GM19452 (cell line): ENCODE measurements at regions not wholly inside any gene's neighbourhood (a gene's known extent, or its start where the extent isn't known, plus 50 kb on each side); places are given as distances from the start of the nearest gene placed in this dataset.

Experiments used
- ATAC-seq: cut with Tn5 transposase; IDR thresholded peaks from one replicate; pipeline ENCODE4 v1.9.1; 2021; ENCODE audit not compliant: unreplicated experiment

GRCh38 chr3:72336114-72336651, 512.1 kb downstream of the SHQ1 start:
- ATAC-seq, result no peak

GRCh38 chr3:72335458-72336095, 512.7 kb downstream of the SHQ1 start:
- no peak for ATAC-seq

DNA sequence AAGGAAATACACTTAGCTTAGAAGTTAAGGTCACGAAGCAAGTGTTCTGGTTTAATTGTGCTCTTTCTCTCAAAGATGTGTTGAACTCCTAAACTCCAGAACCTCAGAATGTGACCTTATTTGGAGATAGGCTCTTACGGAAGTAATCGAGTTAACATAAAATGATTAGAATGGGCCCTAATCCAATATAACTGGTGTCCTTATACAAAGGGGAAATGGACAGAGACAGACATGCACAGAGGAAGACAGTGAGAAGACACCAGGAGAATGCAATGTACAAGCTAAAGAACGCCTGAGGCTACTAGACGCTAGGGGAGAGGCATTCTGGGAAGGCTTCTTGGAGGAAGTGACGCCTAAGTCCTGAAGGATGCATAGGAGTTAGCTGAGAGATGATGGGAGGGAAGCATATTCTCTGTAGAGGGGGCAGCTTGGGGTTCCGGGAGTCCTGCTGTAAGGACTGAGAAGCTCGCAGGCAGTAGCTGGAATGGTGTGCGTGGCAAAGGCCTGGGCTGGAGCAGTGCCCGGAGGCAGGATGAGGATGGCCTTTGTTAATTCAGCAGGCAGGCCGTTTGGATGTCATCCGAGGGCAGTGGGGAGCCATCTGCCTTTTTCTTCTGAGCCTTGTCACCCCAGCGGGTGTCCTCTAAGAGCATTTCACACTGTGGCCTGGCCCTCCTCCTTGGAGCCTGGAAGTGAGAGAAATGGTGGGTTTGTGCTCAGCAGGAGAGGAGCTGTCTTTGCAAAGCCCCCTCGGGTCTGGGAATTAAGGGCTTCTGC, 513.4 kb downstream of the SHQ1 start:
- no peak for ATAC-seq

- no peak for ATAC-seq
Measured at GRCh38 chr3:72332689-72333088, 515.6 kb downstream of the SHQ1 start.

GRCh38 chr3:72332036-72332435, 516.2 kb downstream of the SHQ1 start:
- no peak for ATAC-seq

- ATAC-seq, result no peak
Measured at GRCh38 chr3:72331076-72331475, 517.2 kb downstream of the SHQ1 start.

DNA sequence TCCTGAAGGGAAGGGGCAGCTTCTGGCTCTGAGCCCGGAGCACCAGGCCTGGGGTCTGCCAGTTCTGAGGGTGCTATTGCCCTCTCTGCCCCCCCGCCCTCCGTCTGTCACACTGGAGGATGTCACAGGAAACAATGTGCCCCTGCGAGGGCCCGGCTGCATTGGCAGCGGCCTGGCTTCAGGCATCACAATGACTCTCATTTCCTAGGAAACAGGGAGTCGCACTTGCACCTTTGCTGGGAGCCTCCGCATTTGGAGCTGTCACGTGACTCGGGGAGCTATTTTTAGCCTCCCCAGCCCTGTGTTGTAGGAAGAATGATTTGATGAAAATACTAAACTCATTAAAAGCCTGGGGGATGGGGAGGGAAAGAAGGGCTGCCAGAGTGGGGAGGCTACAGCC, 518.9 kb downstream of the SHQ1 start:
- no peak for ATAC-seq

DNA sequence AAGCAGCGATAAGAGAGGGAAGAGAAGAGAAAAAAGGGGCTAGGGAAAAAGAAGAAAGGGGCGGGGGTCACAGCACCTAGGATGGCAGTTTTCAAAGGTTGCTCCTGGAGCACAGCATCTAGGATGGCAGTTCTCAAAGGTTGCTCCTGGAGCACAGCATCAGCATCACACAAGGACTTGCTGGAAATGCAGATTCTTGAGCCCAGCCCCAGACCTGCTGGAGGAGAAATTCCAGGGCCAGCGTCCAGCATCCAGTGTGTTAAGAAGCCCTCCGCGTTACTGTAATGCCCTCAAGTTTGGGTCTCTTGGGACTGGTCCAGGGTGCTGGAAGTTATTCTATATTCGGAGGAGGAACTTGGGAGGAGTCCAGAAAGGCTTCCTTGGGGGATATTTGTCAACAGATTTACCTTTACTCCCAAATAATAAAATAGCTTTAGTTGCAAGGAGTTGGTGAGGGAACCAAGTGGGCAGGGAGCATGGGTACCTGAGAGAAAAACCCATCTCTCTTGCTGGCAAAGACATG, 519.4 kb downstream of the SHQ1 start:
- ATAC-seq, result no peak

GRCh38 chr3:72327008-72327407, 521.2 kb downstream of the SHQ1 start:
- ATAC-seq, result no peak

DNA sequence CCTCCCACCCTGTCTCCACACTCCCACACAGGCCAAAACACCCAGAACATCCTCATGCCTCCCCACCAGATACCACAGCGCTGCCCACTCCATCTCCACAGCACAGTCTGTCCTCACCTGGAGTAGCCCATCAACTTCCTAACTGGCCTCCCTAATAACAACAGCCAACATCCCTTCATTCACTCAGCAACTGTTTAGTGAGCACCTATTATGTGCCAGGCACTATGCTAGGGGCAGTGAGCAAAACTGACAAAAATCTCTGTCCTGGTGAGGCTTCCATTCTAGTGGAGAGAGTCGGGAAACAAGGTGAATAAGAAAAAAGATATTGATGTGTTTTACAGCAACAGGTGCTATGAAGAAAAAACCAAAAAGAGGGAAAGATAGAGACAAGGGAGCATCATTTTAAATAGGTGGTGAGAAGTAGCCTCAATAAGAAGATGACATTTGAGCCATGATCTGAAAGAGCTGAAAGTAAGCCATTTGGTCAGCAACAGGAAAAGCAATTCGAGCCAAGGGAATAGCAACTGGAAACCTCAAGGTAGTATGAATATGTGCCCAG, 523.9 kb downstream of the SHQ1 start:
- ATAC-seq, result no peak

DNA sequence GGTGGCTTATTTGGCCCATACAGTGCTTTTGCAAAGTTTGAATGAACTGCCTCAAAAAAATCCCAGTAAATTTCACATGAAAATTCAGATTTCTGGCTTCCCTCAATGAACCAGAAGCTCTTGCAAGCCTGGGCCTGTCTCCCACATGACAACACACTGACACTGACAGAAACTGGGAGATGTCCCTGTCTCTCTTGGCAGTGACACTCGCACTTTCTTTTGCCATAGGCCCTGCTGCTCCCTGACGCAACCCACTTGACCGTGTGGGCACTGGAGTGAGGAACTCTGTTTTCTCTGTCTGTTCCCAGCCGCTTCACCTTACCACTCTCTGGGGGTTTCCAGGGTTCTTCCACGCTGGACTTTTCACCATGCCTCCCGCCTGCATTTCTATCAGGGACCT, 524.5 kb downstream of the SHQ1 start:
- ATAC-seq, result no peak

- ATAC-seq, result no peak
Measured at GRCh38 chr3:72322264-72322976, 525.8 kb downstream of the SHQ1 start.

DNA sequence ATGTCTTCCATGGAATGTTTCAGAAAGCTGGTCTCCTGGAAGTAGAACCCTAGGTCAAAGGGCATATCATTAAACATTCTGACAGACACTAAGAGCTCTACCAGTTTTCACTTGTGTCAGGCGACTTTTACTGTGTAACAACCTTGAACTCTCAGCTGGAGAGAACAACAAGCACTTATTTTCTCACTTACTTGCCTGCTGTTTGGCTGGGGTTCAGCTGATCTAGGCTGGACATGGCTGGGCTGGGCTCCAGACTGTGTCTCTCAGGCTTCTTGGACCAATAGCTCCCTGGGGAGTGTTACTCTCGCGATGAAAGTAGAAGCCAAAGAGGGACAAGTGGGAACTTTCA, 527.3 kb downstream of the SHQ1 start:
- ATAC-seq, result no peak

GRCh38 chr3:72320095-72320954, 527.9 kb downstream of the SHQ1 start:
- ATAC-seq, result no peak

GRCh38 chr3:72319194-72320094, 528.8 kb downstream of the SHQ1 start:
- no peak for ATAC-seq

DNA sequence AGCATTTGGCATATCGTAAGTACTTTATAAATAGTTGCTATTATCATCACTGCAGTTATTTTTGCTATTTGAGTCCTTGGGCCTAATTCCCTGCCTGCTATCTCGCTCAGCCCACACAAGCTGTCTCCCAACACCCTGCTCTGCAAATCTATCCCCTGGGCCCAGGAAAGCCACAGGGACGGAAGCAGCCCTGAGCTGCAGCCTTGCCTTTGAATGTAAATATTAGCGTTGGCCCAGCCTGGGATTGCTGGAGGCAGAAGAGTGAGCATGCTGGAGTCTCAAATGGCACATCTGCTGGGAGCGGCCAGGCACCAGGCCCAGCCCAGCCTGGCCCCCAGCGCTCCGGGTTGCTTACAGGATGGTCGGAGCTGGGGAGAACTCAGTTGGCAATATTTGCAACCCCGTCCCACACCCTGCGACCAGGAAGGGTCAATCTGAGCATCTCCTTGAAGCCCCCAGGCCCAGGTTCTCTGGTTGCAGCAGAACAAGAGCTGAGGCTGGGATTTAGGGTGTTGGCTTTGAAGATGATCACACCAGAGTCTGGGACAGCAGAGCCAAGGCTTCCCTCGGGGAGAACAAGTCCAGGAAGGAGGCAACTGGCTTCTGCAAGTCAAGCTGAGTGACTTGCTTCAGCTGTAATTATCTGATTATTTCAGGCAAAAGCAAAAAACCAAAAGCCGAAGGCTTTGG, 529.6 kb downstream of the SHQ1 start:
- ATAC-seq, result no peak

- ATAC-seq, result no peak
Measured at GRCh38 chr3:72317491-72317890, 530.8 kb downstream of the SHQ1 start.

DNA sequence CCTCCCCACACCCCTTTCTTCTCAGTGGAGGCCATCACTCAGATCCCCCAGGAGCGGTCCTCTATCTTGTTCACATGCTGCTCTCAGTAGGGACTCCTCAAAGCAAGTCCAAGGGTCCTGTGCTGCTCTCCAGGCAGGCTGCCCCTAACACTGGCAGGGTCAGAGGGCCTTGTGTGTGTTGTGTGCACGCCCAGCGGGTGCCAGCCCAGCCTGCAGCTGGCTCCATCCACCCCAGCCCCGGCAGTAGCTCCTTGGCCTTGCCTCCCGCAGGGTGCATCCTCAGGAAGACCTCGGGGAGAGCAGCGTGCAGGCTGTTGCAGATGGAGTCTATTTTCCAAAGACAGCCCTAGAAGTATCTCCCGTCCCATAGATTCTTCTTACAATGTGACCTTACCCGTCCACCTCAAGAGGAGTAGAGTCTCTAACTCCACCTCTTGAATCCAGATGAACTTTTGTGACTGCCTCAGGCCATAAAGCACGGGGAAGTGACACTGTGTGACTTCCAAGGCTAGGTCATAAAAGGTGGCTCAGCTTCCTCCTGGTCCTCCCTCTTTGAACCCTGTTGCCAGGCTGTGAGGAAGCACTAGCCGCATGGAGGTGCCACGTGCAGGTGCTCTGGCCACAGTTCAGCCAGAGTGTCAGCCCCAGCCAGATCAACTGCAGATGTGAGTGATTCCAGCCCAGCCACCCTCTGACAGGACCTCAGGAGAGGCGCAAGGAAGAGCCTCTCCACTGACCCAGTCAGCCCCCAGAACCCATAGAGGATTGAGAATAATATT, 531.6 kb downstream of the SHQ1 start:
- no peak for ATAC-seq
